IPS-NIHi7 (cell line): ENCODE measurements at regions not wholly inside any gene's neighbourhood (a gene's known extent, or its start where the extent isn't known, plus 50 kb on each side); places are given as distances from the start of the nearest gene placed in this dataset.
"Not testable (repeated sequence)": the region's sequence is repeated elsewhere in the genome, so short reads cannot be mapped to it uniquely, and the experiment has no call there.

ENCODE experiments used
- DNase-seq: peaks from one replicate; pipeline ENCODE4 v3.0.0; 2012; ENCODE audit warnings: mixed read lengths; ENCODE audit errors: extremely low spot score

GRCh38 chr6:60991427-60992028 lies 1294.5 kb downstream of the KHDRBS2 start:
- no peak for DNase-seq

- DNase-seq: no peak
These were observed 1333.5 kb downstream of the KHDRBS2 start for GRCh38 chr6:60952500-60952899.

GRCh38 chr6:60950221-60950923 lies 1335.7 kb downstream of the KHDRBS2 start:
- DNase-seq: peak; percentile 2

- not testable (repeated sequence) for DNase-seq
These were observed 1338.6 kb downstream of the KHDRBS2 start for GRCh38 chr6:60947416-60947815.

- not testable (repeated sequence) for DNase-seq
These were observed 1341.2 kb downstream of the KHDRBS2 start for GRCh38 chr6:60944803-60945202.

- DNase-seq: not testable (repeated sequence)
These were observed 1350.1 kb downstream of the KHDRBS2 start for GRCh38 chr6:60935970-60936369.

- not testable (repeated sequence) for DNase-seq
These were observed 1366.4 kb downstream of the KHDRBS2 start for GRCh38 chr6:60919652-60920051.

GRCh38 chr6:60903860-60904259 lies 1382.2 kb downstream of the KHDRBS2 start:
- DNase-seq: not testable (repeated sequence)

GRCh38 chr6:60893374-60893773 lies 1392.7 kb downstream of the KHDRBS2 start:
- not testable (repeated sequence) for DNase-seq

- no peak for DNase-seq
These were observed 1394.4 kb downstream of the KHDRBS2 start for GRCh38 chr6:60891606-60892005.

GRCh38 chr6:60877396-60877795 lies 1408.6 kb downstream of the KHDRBS2 start:
- DNase-seq: not testable (repeated sequence)

GRCh38 chr6:60870779-60871178 lies 1415.2 kb downstream of the KHDRBS2 start:
- not testable (repeated sequence) for DNase-seq

- DNase-seq: peak; percentile 8
These were observed 1418.5 kb downstream of the KHDRBS2 start for GRCh38 chr6:60867548-60867947.

- not testable (repeated sequence) for DNase-seq
These were observed 1442.6 kb downstream of the KHDRBS2 start for GRCh38 chr6:60843175-60843982.

GRCh38 chr6:60830726-60831125 lies 1455.3 kb downstream of the KHDRBS2 start:
- not testable (repeated sequence) for DNase-seq

GRCh38 chr6:60822597-60822996 lies 1463.4 kb downstream of the KHDRBS2 start:
- not testable (repeated sequence) for DNase-seq

- DNase-seq: not testable (repeated sequence)
These were observed 1468.0 kb downstream of the KHDRBS2 start for GRCh38 chr6:60818072-60818471.

GRCh38 chr6:60814784-60815183 lies 1471.2 kb downstream of the KHDRBS2 start:
- not testable (repeated sequence) for DNase-seq

- DNase-seq: not testable (repeated sequence)
These were observed 1472.0 kb downstream of the KHDRBS2 start for GRCh38 chr6:60813897-60814596.

- not testable (repeated sequence) for DNase-seq
These were observed 1475.8 kb downstream of the KHDRBS2 start for GRCh38 chr6:60810216-60810615.

GRCh38 chr6:60799146-60799545 lies 1486.9 kb downstream of the KHDRBS2 start:
- DNase-seq: peak; percentile 10

- not testable (repeated sequence) for DNase-seq
These were observed 1488.2 kb downstream of the KHDRBS2 start for GRCh38 chr6:60797831-60798230.
